ENCODE measurements at regions not wholly inside any gene's neighbourhood (a gene's known extent, or its start where the extent isn't known, plus 50 kb on each side); places are given as distances from the start of the nearest gene placed in this dataset.

- no peak for TF ChIP-seq CTCF (IDR thresholded peaks at IDR 0.05)
- no peak for TF ChIP-seq ZFX (IDR thresholded peaks at IDR 0.05; ENCODE audit: borderline replicate concordance)
Measured at GRCh38 chr10:29850371-29850770, 209.0 kb downstream of the JCAD start.
